ENCODE measurements at regions not wholly inside any gene's neighbourhood (a gene's known extent, or its start where the extent isn't known, plus 50 kb on each side); places are given as distances from the start of the nearest gene placed in this dataset.
"Not testable (repeated sequence)": the region's sequence is repeated elsewhere in the genome, so short reads cannot be mapped to it uniquely, and the experiment has no call there.

DNA sequence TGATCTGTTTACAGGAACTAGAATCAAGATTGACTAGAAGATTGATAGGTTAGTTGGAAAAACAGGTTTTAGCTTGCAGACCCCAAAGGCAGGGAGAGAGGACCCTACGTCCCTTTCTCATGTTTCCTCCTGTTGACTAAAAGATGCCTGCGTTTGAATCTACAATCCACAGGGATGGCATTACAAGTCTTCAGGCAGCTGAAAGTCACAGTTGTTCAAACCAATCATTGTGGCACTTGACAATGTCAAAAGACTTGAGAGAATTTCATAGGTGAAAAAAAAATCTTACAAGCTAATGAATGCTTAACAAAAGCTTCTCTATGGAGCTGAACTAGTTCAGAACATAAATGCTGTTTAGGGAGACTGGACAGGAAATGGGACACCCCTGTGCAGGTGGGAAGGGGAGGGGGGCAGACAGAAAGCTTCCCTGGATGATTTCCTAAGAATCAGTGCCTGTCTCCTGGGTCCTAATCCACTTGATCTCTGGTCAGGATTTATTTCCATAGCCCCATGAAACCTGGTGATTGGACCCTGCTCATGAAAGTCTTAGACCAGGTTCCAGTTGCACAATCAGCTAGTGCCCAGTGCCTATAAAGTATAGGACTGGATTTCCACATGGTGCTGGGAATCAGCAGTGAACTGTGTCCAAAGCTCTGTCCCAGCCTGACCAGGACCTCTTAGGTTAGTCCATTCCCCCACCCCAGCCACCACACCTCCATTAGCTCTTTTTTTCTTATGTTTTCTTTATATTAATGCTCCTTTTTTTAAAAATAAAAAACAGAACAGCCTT is 91.6 kb upstream of the BCAR3 start:
- no peak for FAIRE-seq

- no peak for FAIRE-seq
These were observed 90.2 kb upstream of the BCAR3 start for GRCh38 chr1:93771843-93772242.

DNA sequence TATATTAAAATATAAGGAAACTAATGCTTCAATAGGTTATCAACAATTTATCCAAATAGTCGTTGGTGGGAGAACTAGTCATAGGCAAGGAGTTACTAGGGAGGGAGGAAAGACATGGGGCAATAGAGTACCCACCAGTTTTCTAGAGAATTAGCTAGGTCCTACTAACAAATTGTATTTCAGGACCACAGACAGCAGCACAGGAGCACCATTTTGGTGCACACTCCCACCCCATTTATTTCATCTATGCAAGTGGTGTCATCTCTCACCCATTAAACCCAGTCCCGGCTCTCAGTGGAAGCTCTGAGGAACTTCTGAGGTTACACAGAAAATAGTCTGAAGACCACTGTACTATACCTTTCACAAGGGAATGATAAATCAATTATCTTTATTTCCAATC is 89.0 kb upstream of the BCAR3 start:
- FAIRE-seq, result no peak

DNA sequence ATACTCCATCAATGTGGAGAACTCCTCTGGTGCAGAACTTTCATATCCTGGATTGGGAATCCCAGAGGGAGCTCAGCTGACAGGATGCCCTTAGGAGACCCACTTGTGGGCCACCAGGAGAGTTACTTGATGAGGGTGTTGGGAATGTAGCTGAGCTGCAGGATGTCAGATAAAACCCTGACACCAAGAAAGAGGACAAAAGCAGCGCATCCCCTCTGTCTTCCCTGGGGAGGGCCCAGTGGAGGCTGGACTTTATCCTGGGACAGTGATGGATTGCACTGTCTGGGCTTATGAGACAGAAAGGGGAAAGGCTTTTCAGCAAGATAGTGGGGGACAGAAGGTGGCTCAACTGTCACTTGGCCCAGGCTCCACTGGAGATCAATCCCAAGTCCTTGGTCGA is 88.1 kb upstream of the BCAR3 start:
- FAIRE-seq, result no peak

GRCh38 chr1:93768380-93768863 is 86.8 kb upstream of the BCAR3 start:
- no peak for FAIRE-seq

GRCh38 chr1:93766451-93766850 is 84.8 kb upstream of the BCAR3 start:
- FAIRE-seq, result no peak

- no peak for FAIRE-seq
These were observed 83.5 kb upstream of the BCAR3 start for GRCh38 chr1:93765099-93765498.

DNA sequence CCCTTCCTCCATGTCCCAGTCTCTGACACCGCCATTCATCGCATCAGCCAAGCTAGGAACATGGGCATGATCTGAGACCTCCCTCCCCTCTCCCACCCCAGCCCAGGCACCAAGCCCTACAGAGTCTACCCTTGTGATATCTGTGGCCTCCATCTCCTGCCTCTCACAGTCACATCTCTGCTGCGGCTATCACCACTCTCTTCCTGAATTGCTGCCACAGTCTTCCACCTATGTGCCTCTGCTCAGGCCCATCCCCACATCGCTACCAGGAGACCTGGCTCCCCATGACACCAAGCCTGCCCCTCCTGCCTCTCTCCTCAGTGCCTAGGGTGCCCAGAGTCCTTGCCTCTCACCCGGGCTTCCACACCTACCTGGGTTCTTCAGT is 82.7 kb upstream of the BCAR3 start:
- no peak for FAIRE-seq

DNA sequence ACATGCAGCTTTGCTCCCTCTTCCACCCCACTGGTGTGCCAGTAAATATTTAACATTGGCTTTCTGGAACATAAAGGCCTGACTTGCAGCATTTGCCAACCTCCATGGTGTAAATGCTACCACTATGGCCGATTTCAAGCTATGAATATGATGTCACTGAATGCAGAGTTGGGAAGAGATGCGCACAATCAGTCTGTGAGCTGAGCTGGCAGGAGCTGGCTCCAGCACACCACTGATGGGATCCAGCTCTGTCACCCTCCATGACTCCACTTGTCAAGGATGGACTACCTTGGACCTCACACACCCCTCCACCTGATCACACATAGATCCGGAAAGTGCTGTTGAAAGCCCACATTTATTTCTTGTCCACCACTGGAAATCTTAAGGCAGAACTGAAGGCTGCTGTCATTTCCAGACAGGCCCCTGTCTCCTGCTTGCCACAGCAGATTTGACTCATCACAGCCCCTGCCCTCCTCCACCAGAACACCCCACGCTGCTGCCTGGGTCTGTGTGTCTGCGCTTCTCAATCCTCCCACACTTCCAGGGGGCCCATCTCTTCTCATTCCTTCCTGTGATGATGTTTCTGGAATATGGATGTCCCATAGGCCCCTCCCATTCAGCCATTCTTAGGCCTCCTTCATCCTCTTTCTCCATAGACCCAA is 82.2 kb upstream of the BCAR3 start:
- FAIRE-seq, result no peak

- no peak for FAIRE-seq
These were observed 77.3 kb upstream of the BCAR3 start for GRCh38 chr1:93758842-93759515.

GRCh38 chr1:93757256-93758036 is 75.8 kb upstream of the BCAR3 start:
- no peak for FAIRE-seq

GRCh38 chr1:93756657-93757056 is 75.0 kb upstream of the BCAR3 start:
- no peak for FAIRE-seq

- not testable (repeated sequence) for FAIRE-seq
These were observed 73.6 kb upstream of the BCAR3 start for GRCh38 chr1:93755251-93755715.

- FAIRE-seq, result no peak
These were observed 72.4 kb upstream of the BCAR3 start for GRCh38 chr1:93753791-93754763.

GRCh38 chr1:93751377-93752250 is 70.0 kb upstream of the BCAR3 start:
- no peak for FAIRE-seq

DNA sequence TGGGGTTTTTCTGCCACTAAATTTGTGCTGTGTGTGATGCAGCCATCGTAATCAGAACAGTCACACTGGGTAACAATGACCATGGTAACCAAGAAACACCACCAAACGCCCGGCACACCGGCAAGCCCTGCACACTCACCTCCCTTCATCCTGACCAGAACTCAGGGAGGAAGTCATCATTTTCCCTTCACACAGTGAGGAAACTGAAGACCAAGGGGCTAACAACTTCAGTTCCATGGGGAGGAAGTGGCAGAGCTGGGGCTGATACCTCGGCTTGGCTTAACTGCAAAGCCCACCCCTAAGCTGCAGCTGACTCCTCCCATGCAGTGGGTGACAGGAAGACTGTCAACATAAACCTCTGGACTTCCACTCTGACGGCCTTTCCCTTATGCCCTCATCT is 69.3 kb upstream of the BCAR3 start:
- FAIRE-seq, result no peak

GRCh38 chr1:93749894-93750301 is 68.3 kb upstream of the BCAR3 start:
- no peak for FAIRE-seq

- no peak for FAIRE-seq
These were observed 67.8 kb upstream of the BCAR3 start for GRCh38 chr1:93749487-93749886.

GRCh38 chr1:93746021-93746812 is 64.6 kb upstream of the BCAR3 start:
- FAIRE-seq, result no peak
